Psoas muscle (tissue), 7 donors: ENCODE measurements at regions not wholly inside any gene's neighbourhood (a gene's known extent, or its start where the extent isn't known, plus 50 kb on each side); places are given as distances from the start of the nearest gene placed in this dataset.

Source experiments
- ATAC-seq, 4 donors: fragments of 200-7000 bp; cut with Tn5 transposase; one replicate each; pipeline ENCODE4 v1.9.1; 2020; ENCODE audit warnings: moderate library complexity in 3 of 4, mild to moderate bottlenecking in 2 of 4
- DNase-seq, 2 donors: peaks; one replicate each; pipeline ENCODE4 v3.0.0-alpha.2; 2020
- H3K27ac ChIP-seq: fragments of 200-600 bp; one replicate; pipeline ENCODE4 v1.8.0; 2022
- H3K27me3 ChIP-seq, 3 donors: fragments of 200-600 bp in 1 of 3; one replicate each; pipeline versions ENCODE4 v1.6.1 to v1.8.0; 2013 to 2022; ENCODE audit warnings: low read length in 2 of 3, mild to moderate bottlenecking in 2 of 3, moderate library complexity in 1 of 3; ENCODE audit not compliant: insufficient read depth in 3 of 3
- H3K36me3 ChIP-seq, 2 donors: fragments of 200-600 bp in 1 of 2; one replicate each; pipeline versions ENCODE4 v1.6.1 to v1.8.0; 2013 to 2022; ENCODE audit warnings: low read depth in 1 of 2, mild to moderate bottlenecking in 1 of 2, moderate library complexity in 1 of 2; ENCODE audit not compliant: insufficient read depth in 1 of 2
- H3K4me1 ChIP-seq: fragments of 200-600 bp; one replicate; pipeline ENCODE4 v1.8.0; 2022
- H3K4me3 ChIP-seq: fragments of 200-600 bp; one replicate; pipeline ENCODE4 v1.8.0; 2022; ENCODE audit warnings: mild to moderate bottlenecking
- H3K9me3 ChIP-seq: fragments of 200-600 bp; one replicate; pipeline ENCODE4 v1.8.0; 2022
- WGBS, 3 donors: extraction: QIAGEN DNeasy Blood & Tissue Kit; methylation state at CpG; one replicate each; pipeline versions ENCODE4 v1.1.6 to v1.1.7; 2013; 5-methylcytosine and 5-hydroxymethylcytosine counted together
- intact Hi-C, 2 donors: fragments of 100-400 bp; cut with DNase I; formaldehyde crosslinking; loops; one replicate each; pipeline versions ENCODE4 v1.11.0 to v1.14.2; 2022
- TF ChIP-seq, protein P1 (sequence below): fragments of 200-600 bp; IDR thresholded peaks from one replicate; pipeline ENCODE4 v1.8.0; 2022; ENCODE audit warnings: antibody characterized with exemption
- donor health status: healthy with polysubstance abuse.
- donor health status: DM: no; HTN: no; CAD: no; lungs with moderate emphysema.
- donor health status: Bipolar disorder and iron deficiency.
- donor health status: healthy.
- donor health status: DM: yes; HTN: yes; CAD: no.
- donor health status: DM: no; HTN: no; CAD: no.
- donor health status: DM: yes; HTN: yes; CAD: no.

DNA sequence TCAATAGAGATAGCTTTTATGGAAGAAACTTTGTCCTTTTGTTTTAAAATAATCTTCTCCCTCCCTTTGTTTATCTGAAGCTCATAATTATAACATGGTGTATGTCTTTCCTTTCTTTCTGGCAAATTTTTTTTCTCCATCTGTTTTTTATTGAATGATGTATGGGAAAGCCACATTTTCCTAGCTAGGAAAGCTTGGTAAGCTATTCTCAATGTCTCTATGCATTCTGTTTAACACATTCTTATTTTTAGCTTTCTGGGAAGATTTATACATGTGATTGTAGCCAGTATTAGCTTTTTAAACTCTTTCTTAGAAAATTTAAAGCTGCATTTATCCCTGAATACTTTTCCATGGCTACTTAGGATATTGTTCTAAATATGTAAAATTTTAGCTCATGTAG lies 124.9 kb upstream of the CSNK1A1L start:
- peaks cover 15% of the 10 kb centered on the region for H3K9me3 ChIP-seq
- no peak overlapping the region for H3K27ac ChIP-seq
- H3K4me1 ChIP-seq: no peaks in the 10 kb centered on the region
- TF ChIP-seq, protein P1, sequence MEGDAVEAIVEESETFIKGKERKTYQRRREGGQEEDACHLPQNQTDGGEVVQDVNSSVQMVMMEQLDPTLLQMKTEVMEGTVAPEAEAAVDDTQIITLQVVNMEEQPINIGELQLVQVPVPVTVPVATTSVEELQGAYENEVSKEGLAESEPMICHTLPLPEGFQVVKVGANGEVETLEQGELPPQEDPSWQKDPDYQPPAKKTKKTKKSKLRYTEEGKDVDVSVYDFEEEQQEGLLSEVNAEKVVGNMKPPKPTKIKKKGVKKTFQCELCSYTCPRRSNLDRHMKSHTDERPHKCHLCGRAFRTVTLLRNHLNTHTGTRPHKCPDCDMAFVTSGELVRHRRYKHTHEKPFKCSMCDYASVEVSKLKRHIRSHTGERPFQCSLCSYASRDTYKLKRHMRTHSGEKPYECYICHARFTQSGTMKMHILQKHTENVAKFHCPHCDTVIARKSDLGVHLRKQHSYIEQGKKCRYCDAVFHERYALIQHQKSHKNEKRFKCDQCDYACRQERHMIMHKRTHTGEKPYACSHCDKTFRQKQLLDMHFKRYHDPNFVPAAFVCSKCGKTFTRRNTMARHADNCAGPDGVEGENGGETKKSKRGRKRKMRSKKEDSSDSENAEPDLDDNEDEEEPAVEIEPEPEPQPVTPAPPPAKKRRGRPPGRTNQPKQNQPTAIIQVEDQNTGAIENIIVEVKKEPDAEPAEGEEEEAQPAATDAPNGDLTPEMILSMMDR: no peak
- DNase-seq: no peak
- H3K4me3 ChIP-seq: no peak overlapping the region
- H3K27me3 ChIP-seq: no peaks in the 10 kb centered on the region
- H3K36me3 ChIP-seq: no peaks in the 10 kb centered on the region
- no peak for ATAC-seq
- intact Hi-C loops: no loop called here

DNA sequence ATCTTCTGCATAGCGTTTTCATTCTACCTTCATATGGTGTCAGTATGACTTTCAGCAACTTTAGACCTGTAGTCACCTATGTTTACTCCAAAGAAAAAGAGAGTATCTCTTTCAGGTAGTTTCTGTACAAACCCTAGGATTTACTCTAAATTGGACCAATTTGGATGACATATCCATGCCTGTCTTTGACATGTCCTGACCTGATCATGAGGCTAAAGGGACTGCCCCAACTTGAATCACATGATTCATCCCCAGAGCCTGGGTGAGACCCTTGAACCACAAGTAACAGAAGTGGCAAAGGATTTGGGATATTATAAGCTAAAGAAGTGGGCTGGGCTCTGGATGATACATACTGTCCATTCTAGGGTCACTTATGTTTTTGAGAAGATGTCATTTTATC lies 124.5 kb upstream of the CSNK1A1L start:
- intact Hi-C loops: no loop called here
- Histone ChIP-seq H3K36me3 (no peaks in the 10 kb centered on the region), H3K27ac (no peak overlapping the region), H3K4me1 (no peaks in the 10 kb centered on the region), H3K4me3 (no peak overlapping the region), H3K27me3 (no peaks in the 10 kb centered on the region), H3K9me3 (peaks cover 11% of the 10 kb centered on the region)
- TF ChIP-seq, protein P1: no peak
- WGBS, 3 donors: 0% methylated on average over 1 of the region's 1 CpG
- no peak for DNase-seq
- no peak for ATAC-seq

DNA sequence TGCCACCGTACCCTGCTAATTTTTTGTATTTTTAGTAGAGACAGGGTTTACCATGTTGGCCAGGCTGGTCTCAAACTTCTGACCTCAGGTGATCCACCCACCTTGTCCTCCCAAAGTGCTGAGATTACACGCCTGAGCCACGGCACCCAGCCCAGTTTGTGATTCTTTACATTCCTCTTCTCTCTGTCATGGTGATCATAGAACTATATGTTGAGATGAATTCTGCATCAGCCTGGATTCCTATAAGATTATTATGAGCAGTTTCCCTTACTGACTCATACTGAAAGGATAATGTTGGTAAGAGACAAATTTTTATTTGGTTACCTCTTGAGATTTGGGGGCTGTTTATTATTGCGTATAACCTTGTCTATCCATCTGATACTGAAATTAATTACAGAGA lies 121.5 kb upstream of the CSNK1A1L start:
- WGBS, 3 donors: 88 to 92% (median 91%) methylated on average over 4 of the region's 4 CpGs
- intact Hi-C loops: no loop called here
- H3K4me3 ChIP-seq: no peak overlapping the region
- TF ChIP-seq, protein P1: no peak
- DNase-seq (no peak), ATAC-seq (no peak)
- H3K4me1 ChIP-seq: no peaks in the 10 kb centered on the region
- peaks cover 2% of the 10 kb centered on the region for H3K9me3 ChIP-seq
- H3K27me3 ChIP-seq: no peaks in the 10 kb centered on the region
- no peaks in the 10 kb centered on the region for H3K36me3 ChIP-seq
- H3K27ac ChIP-seq: no peak overlapping the region

DNA sequence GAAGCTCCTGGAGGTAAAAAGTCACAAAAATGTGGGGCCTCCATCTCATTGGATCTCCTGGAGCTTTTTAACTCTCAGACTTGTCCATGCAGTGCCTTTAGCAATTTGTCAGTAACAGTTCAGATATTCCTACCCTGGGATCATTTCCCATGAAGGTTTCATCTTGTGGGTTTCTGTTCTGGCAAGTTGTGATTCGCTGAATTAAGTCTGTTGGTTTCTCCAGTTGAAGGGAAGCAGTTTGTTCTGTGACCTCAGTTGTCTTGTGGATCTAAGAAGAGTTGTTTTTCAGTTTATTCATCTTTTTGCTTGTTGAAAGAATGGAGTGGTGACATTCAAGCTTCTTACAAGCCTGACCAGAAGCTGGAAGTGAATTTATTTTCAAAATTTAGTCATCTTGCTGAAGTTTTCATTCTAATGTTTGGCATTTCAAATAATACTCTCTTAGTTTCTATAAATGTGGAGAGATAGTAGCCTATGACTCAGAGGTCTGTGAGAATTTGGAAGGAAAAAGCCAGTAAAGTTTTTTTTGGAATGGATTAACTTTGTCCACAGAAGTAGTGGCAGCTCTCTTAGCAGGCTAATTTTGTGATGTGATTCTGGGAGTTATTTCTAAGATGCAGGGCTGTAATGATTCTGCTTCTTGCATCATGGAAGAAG lies 120.1 kb upstream of the CSNK1A1L start:
- no peak for ATAC-seq
- Histone ChIP-seq H3K4me3 (no peak overlapping the region), H3K4me1 (no peaks in the 10 kb centered on the region), H3K9me3 (peaks cover 2% of the 10 kb centered on the region), H3K27me3 (no peaks in the 10 kb centered on the region), H3K27ac (no peak overlapping the region), H3K36me3 (no peaks in the 10 kb centered on the region)
- intact Hi-C loops: no loop called here
- TF ChIP-seq, protein P1: no peak
- DNase-seq: no peak
- WGBS, 3 donors: 58 to 69% (median 59%) methylated on average over 1 of the region's 1 CpG

DNA sequence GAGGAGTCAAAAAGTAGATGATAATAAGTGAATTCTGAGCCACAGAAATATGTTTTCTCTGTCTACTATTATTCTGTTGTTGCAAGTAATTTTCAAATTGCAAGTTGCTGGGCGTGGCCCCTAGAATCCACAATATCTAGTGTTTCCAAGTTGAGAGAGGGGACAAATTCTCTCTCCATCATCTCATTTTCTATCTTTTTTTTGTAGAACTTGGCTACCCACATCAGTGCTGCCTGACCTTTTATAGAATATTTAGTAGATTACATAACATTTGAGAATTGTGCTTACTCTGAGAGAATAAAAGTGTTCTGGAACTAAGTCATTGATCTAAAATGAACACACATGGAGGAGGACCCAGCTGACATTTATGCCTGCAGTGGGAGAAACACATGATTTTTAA lies 110.9 kb upstream of the CSNK1A1L start:
- Histone ChIP-seq H3K27me3 (no peaks in the 10 kb centered on the region), H3K36me3 (no peaks in the 10 kb centered on the region), H3K27ac (no peak overlapping the region), H3K4me1 (no peaks in the 10 kb centered on the region), H3K4me3 (no peak overlapping the region), H3K9me3 (no peaks in the 10 kb centered on the region)
- WGBS, 3 donors: 63 to 78% (median 65%) methylated on average over 1 of the region's 1 CpG
- ATAC-seq (no peak), DNase-seq (no peak)
- TF ChIP-seq, protein P1: no peak
- intact Hi-C loops: no loop called here
